ENCODE measurements at regions not wholly inside any gene's neighbourhood (a gene's known extent, or its start where the extent isn't known, plus 50 kb on each side); places are given as distances from the start of the nearest gene placed in this dataset.

DNA sequence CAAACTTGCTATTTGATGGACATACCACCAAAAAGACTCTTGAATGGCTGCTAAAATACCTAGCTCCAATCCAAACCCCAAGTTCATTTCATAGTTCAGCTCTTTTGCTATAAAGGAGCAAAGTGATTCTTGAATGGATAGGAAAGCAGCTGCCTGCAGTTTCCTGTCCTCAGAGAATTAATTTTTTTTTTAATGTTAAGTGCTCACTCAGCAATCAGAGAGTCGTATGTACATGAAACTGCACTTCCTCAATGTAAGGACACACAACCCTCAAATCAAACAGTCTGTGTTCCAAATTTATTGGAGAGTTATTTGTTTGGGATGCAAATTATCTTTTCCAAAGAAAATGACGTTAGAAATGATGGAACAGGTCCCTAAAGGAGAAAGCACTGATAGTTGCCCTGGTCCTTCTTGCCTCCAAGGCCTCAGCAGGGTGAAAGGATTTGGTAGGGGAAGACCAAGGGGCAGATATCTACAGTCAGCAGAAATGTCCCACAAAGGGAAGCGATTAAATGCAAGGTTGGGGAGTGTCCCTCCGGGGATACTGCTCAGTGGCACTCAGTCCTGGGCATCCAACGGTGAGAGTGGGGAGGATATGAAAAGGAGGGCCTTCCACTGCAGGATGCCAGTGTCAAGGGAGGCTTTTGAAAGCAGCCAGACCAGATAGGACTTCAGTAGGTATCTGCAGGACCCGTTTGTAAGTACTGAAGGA, 67.2 kb upstream of the RASGEF1B start:
- TF ChIP-seq POLR2A (IDR thresholded peaks at IDR 0.05) (no peak), CTCF (IDR thresholded peaks at IDR 0.05 in 8 of 11, conservative IDR thresholded peaks at IDR 0.05 in 3 of 11) (no peak)

All from spleen (tissue), 7 donors.